ENCODE measurements at regions not wholly inside any gene's neighbourhood (a gene's known extent, or its start where the extent isn't known, plus 50 kb on each side); places are given as distances from the start of the nearest gene placed in this dataset.

- Histone ChIP-seq H3K4me3 (ENCODE audit: control insufficient read depth in 2 of 3, extremely low read depth in 1 of 3, insufficient read depth in 2 of 3, low read depth in 1 of 3, low read length in 3 of 3) (no peak overlapping the region), H3K9ac (ENCODE audit: control insufficient read depth, extremely low read depth, insufficient read depth, low read length) (no peak overlapping the region), H3K79me2 (ENCODE audit: control insufficient read depth, insufficient read depth, low read length) (no peaks in the 10 kb centered on the region), H2AFZ (ENCODE audit: control insufficient read depth, low read length) (no peak overlapping the region), H3K9me3 (ENCODE audit: control insufficient read depth, low read depth, low read length) (no peaks in the 10 kb centered on the region), H3K9me1 (ENCODE audit: control insufficient read depth, extremely low read depth, insufficient read depth, low read length) (no peaks in the 10 kb centered on the region), H3K4me2 (ENCODE audit: control insufficient read depth, extremely low read depth, insufficient read depth, low read depth, low read length) (no peak overlapping the region), H3K27ac (ENCODE audit: control insufficient read depth, insufficient read depth, low read length) (no peak overlapping the region), H4K20me1 (ENCODE audit: control insufficient read depth, extremely low read depth, insufficient read depth, low read length) (no peaks in the 10 kb centered on the region), H3K36me3 (ENCODE audit: control insufficient read depth in 2 of 2, extremely low read depth in 1 of 2, insufficient read depth in 2 of 2, low read length in 2 of 2) (no peaks in the 10 kb centered on the region), H3K27me3 (ENCODE audit: control insufficient read depth, extremely low read depth, insufficient read depth, low read length) (no peaks in the 10 kb centered on the region), H3K4me1 (ENCODE audit: control insufficient read depth, extremely low read depth, insufficient read depth, low read length) (no peaks in the 10 kb centered on the region)
- dilution Hi-C loops (cut with MboI; ENCODE audit: extremely low pct_ligation_motif_present, low sequenced_read_pairs), result no loop called here
- TF ChIP-seq EZH2 (IDR thresholded peaks at IDR 0.05; ENCODE audit: low read length), result no peak
- no peak for TF ChIP-seq CTCF (optimal IDR thresholded peaks at IDR 0.05 in 1 of 3, IDR thresholded peaks at IDR 0.05 in 1 of 3, conservative IDR thresholded peaks at IDR 0.05 in 1 of 3; ENCODE audit: extremely low read depth in 1 of 3, insufficient read depth in 2 of 3, low read length in 3 of 3)
- DNase-seq (ENCODE audit: low read depth, low spot score), result no peak
- no peak for FAIRE-seq
Measured at GRCh38 chrX:128862557-128862956, 660.7 kb downstream of the SMARCA1 start.

- Histone ChIP-seq H3K4me2 (ENCODE audit: control insufficient read depth, extremely low read depth, insufficient read depth, low read depth, low read length) (no peak overlapping the region), H3K27ac (ENCODE audit: control insufficient read depth, insufficient read depth, low read length) (no peak overlapping the region), H3K4me3 (ENCODE audit: control insufficient read depth in 2 of 3, extremely low read depth in 1 of 3, insufficient read depth in 2 of 3, low read depth in 1 of 3, low read length in 3 of 3) (no peak overlapping the region), H3K4me1 (ENCODE audit: control insufficient read depth, extremely low read depth, insufficient read depth, low read length) (no peaks in the 10 kb centered on the region), H3K36me3 (ENCODE audit: control insufficient read depth in 2 of 2, extremely low read depth in 1 of 2, insufficient read depth in 2 of 2, low read length in 2 of 2) (no peaks in the 10 kb centered on the region), H3K79me2 (ENCODE audit: control insufficient read depth, insufficient read depth, low read length) (no peaks in the 10 kb centered on the region), H2AFZ (ENCODE audit: control insufficient read depth, low read length) (no peak overlapping the region), H3K9me3 (ENCODE audit: control insufficient read depth, low read depth, low read length) (no peaks in the 10 kb centered on the region), H3K9ac (ENCODE audit: control insufficient read depth, extremely low read depth, insufficient read depth, low read length) (no peak overlapping the region), H3K9me1 (ENCODE audit: control insufficient read depth, extremely low read depth, insufficient read depth, low read length) (no peaks in the 10 kb centered on the region), H3K27me3 (ENCODE audit: control insufficient read depth, extremely low read depth, insufficient read depth, low read length) (no peaks in the 10 kb centered on the region), H4K20me1 (ENCODE audit: control insufficient read depth, extremely low read depth, insufficient read depth, low read length) (no peaks in the 10 kb centered on the region)
- dilution Hi-C loops (cut with MboI; ENCODE audit: extremely low pct_ligation_motif_present, low sequenced_read_pairs), result no loop called here
- FAIRE-seq (no peak), DNase-seq (ENCODE audit: low read depth, low spot score) (no peak)
- TF ChIP-seq CTCF (optimal IDR thresholded peaks at IDR 0.05 in 1 of 3, IDR thresholded peaks at IDR 0.05 in 1 of 3, conservative IDR thresholded peaks at IDR 0.05 in 1 of 3; ENCODE audit: extremely low read depth in 1 of 3, insufficient read depth in 2 of 3, low read length in 3 of 3) (no peak), EZH2 (IDR thresholded peaks at IDR 0.05; ENCODE audit: low read length) (no peak)
Measured at GRCh38 chrX:128848374-128848773, 674.9 kb downstream of the SMARCA1 start.

All from keratinocyte (primary cell).